HepG2 (cell line): ENCODE measurements at regions not wholly inside any gene's neighbourhood (a gene's known extent, or its start where the extent isn't known, plus 50 kb on each side); places are given as distances from the start of the nearest gene placed in this dataset.

Experiments used
- AHR ChIP-seq: IDR thresholded peaks from 2 replicates; pipeline ENCODE4 v1.6.1; 2018; ENCODE audit warnings: missing genetic modification reagents, missing compliant biosample characterization
- CC2D1A ChIP-seq: sonication (generic); formaldehyde crosslinking; IDR thresholded peaks from 2 replicates; pipeline ENCODE4 v1.8.1; 2023; ENCODE audit warnings: mild to moderate bottlenecking, missing genetic modification reagents
- FOXK1 ChIP-seq: sonication (generic); formaldehyde crosslinking; IDR thresholded peaks from 2 replicates; pipeline ENCODE4 v1.4.0; 2020; ENCODE audit warnings: low read depth, missing genetic modification reagents, borderline replicate concordance
- HMG20B ChIP-seq: conservative IDR thresholded peaks from 2 replicates; pipeline ENCODE4 v1.6.1; 2016; ENCODE audit warnings: missing genetic modification reagents, missing compliant biosample characterization
- IKZF4 ChIP-seq: sonication (generic); formaldehyde crosslinking; IDR thresholded peaks from 2 replicates; pipeline ENCODE4 v1.5.1; 2020; ENCODE audit warnings: borderline replicate concordance, mild to moderate bottlenecking, low read depth, missing genetic modification reagents; ENCODE audit errors: not compliant biosample characterization
- MLLT10 ChIP-seq: sonication (generic); formaldehyde crosslinking; IDR thresholded peaks from 2 replicates; pipeline ENCODE4 v1.4.0; 2020; ENCODE audit warnings: missing genetic modification reagents
- NFYC ChIP-seq: IDR thresholded peaks from 2 replicates; pipeline ENCODE4 v1.6.1; 2016; ENCODE audit warnings: missing genetic modification reagents, missing compliant biosample characterization
- YEATS2 ChIP-seq: sonication (generic); formaldehyde crosslinking; IDR thresholded peaks from 2 replicates; pipeline ENCODE4 v1.4.0; 2020; ENCODE audit warnings: missing genetic modification reagents, borderline replicate concordance
- ZMAT3 ChIP-seq: sonication (generic); formaldehyde crosslinking; conservative IDR thresholded peaks from 2 replicates; pipeline ENCODE4 v1.7.0; 2021; ENCODE audit warnings: missing genetic modification reagents
- ZNF432 ChIP-seq: sonication (generic); formaldehyde crosslinking; IDR thresholded peaks from 2 replicates; pipeline ENCODE4 v1.5.0; 2020; ENCODE audit warnings: missing genetic modification reagents, mild to moderate bottlenecking, borderline replicate concordance
- ZNF850 ChIP-seq: sonication (generic); formaldehyde crosslinking; conservative IDR thresholded peaks from 2 replicates; pipeline ENCODE4 v1.9.0; 2021; ENCODE audit warnings: mild to moderate bottlenecking, missing genetic modification reagents
- TF ChIP-seq, protein P1 (sequence below): sonication (generic); formaldehyde crosslinking; IDR thresholded peaks from 2 replicates; pipeline ENCODE4 v1.9.0; 2021; ENCODE audit warnings: mild to moderate bottlenecking, missing genetic modification reagents
- TF ChIP-seq, protein P2 (sequence below): sonication (generic); formaldehyde crosslinking; IDR thresholded peaks from 2 replicates; pipeline ENCODE4 v1.5.1; 2020; ENCODE audit warnings: missing genetic modification reagents, mild to moderate bottlenecking, borderline replicate concordance
- TF ChIP-seq, protein P3 (sequence below): sonication (generic); formaldehyde crosslinking; IDR thresholded peaks from 2 replicates; pipeline ENCODE4 v1.4.0; 2020; ENCODE audit warnings: missing genetic modification reagents

DNA sequence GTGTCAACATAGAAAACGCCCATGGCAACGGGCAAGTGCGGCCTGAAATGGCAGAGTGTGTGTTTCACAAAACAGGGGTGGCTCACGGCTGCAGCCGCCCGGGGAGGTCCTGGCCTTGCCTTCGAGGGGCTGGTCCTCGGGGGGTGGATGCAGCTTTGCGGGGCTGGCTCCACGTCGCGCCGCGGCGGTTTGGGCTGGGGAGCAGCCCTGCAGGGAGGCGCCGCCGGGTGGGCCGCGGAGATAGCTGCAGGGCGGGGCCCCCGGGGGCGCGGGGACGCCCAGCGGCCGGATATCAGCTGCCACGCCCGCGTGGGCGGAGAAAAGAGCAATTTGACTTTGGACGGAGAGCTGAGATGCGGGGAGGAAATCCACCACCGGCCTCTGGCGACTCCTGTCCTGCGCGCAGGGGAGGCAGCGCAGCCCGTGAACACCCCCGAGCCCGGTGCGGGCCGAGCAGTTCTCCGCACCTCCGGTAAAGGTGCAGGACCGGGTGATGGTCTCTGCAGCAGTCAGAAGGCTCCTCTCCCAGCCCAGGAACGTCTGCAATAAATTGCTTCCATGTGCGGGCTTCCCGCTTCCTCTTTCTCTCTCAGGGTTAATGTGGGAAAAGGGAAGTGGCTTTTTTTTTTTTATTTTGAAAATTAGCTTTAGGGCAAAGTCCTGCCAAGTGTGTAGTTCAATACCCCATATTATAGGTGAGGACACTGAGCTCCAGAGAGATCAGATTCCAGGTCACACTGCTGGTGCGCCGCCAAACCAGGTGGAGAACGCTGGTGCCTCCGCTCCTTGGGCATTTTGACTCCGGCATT is 110.5 kb downstream of the ARF6 start (continued):
- no peak for TF ChIP-seq ZNF850 (CRISPR knock-in tag)
- TF ChIP-seq IKZF4 (CRISPR knock-in tag), result peak; percentile 41
- TF ChIP-seq, protein P1, sequence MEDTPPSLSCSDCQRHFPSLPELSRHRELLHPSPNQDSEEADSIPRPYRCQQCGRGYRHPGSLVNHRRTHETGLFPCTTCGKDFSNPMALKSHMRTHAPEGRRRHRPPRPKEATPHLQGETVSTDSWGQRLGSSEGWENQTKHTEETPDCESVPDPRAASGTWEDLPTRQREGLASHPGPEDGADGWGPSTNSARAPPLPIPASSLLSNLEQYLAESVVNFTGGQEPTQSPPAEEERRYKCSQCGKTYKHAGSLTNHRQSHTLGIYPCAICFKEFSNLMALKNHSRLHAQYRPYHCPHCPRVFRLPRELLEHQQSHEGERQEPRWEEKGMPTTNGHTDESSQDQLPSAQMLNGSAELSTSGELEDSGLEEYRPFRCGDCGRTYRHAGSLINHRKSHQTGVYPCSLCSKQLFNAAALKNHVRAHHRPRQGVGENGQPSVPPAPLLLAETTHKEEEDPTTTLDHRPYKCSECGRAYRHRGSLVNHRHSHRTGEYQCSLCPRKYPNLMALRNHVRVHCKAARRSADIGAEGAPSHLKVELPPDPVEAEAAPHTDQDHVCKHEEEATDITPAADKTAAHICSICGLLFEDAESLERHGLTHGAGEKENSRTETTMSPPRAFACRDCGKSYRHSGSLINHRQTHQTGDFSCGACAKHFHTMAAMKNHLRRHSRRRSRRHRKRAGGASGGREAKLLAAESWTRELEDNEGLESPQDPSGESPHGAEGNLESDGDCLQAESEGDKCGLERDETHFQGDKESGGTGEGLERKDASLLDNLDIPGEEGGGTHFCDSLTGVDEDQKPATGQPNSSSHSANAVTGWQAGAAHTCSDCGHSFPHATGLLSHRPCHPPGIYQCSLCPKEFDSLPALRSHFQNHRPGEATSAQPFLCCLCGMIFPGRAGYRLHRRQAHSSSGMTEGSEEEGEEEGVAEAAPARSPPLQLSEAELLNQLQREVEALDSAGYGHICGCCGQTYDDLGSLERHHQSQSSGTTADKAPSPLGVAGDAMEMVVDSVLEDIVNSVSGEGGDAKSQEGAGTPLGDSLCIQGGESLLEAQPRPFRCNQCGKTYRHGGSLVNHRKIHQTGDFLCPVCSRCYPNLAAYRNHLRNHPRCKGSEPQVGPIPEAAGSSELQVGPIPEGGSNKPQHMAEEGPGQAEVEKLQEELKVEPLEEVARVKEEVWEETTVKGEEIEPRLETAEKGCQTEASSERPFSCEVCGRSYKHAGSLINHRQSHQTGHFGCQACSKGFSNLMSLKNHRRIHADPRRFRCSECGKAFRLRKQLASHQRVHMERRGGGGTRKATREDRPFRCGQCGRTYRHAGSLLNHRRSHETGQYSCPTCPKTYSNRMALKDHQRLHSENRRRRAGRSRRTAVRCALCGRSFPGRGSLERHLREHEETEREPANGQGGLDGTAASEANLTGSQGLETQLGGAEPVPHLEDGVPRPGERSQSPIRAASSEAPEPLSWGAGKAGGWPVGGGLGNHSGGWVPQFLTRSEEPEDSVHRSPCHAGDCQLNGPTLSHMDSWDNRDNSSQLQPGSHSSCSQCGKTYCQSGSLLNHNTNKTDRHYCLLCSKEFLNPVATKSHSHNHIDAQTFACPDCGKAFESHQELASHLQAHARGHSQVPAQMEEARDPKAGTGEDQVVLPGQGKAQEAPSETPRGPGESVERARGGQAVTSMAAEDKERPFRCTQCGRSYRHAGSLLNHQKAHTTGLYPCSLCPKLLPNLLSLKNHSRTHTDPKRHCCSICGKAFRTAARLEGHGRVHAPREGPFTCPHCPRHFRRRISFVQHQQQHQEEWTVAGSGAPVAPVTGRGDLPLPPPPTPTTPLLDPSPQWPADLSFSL (CRISPR knock-in tag), result no peak
- no peak for TF ChIP-seq HMG20B
- TF ChIP-seq AHR (CRISPR knock-in tag), result no peak
- peak; percentile 19; the same call in 1 of the 2 replicates for TF ChIP-seq NFYC (CRISPR knock-in tag)
- TF ChIP-seq, protein P2, sequence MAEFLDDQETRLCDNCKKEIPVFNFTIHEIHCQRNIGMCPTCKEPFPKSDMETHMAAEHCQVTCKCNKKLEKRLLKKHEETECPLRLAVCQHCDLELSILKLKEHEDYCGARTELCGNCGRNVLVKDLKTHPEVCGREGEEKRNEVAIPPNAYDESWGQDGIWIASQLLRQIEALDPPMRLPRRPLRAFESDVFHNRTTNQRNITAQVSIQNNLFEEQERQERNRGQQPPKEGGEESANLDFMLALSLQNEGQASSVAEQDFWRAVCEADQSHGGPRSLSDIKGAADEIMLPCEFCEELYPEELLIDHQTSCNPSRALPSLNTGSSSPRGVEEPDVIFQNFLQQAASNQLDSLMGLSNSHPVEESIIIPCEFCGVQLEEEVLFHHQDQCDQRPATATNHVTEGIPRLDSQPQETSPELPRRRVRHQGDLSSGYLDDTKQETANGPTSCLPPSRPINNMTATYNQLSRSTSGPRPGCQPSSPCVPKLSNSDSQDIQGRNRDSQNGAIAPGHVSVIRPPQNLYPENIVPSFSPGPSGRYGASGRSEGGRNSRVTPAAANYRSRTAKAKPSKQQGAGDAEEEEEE (CRISPR knock-in tag), result no peak
- TF ChIP-seq FOXK1, result no peak
- no peak for TF ChIP-seq ZNF432 (CRISPR knock-in tag)
- TF ChIP-seq ZMAT3 (CRISPR knock-in tag), result peak; percentile 80
- no peak for TF ChIP-seq YEATS2 (CRISPR knock-in tag)
- TF ChIP-seq, protein P3, sequence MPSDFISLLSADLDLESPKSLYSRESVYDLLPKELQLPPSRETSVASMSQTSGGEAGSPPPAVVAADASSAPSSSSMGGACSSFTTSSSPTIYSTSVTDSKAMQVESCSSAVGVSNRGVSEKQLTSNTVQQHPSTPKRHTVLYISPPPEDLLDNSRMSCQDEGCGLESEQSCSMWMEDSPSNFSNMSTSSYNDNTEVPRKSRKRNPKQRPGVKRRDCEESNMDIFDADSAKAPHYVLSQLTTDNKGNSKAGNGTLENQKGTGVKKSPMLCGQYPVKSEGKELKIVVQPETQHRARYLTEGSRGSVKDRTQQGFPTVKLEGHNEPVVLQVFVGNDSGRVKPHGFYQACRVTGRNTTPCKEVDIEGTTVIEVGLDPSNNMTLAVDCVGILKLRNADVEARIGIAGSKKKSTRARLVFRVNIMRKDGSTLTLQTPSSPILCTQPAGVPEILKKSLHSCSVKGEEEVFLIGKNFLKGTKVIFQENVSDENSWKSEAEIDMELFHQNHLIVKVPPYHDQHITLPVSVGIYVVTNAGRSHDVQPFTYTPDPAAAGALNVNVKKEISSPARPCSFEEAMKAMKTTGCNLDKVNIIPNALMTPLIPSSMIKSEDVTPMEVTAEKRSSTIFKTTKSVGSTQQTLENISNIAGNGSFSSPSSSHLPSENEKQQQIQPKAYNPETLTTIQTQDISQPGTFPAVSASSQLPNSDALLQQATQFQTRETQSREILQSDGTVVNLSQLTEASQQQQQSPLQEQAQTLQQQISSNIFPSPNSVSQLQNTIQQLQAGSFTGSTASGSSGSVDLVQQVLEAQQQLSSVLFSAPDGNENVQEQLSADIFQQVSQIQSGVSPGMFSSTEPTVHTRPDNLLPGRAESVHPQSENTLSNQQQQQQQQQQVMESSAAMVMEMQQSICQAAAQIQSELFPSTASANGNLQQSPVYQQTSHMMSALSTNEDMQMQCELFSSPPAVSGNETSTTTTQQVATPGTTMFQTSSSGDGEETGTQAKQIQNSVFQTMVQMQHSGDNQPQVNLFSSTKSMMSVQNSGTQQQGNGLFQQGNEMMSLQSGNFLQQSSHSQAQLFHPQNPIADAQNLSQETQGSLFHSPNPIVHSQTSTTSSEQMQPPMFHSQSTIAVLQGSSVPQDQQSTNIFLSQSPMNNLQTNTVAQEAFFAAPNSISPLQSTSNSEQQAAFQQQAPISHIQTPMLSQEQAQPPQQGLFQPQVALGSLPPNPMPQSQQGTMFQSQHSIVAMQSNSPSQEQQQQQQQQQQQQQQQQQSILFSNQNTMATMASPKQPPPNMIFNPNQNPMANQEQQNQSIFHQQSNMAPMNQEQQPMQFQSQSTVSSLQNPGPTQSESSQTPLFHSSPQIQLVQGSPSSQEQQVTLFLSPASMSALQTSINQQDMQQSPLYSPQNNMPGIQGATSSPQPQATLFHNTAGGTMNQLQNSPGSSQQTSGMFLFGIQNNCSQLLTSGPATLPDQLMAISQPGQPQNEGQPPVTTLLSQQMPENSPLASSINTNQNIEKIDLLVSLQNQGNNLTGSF (CRISPR knock-in tag), result no peak; the same call in 1 of the 2 replicates
- no peak for TF ChIP-seq MLLT10
- 0 out of 2 replicates have a peak, but pooled peaks have one; percentile 30 for TF ChIP-seq CC2D1A (CRISPR knock-in tag)
